Amniotic stem cell (primary cell): ENCODE measurements at regions not wholly inside any gene's neighbourhood (a gene's known extent, or its start where the extent isn't known, plus 50 kb on each side); places are given as distances from the start of the nearest gene placed in this dataset.
"Not testable (repeated sequence)": the region's sequence is repeated elsewhere in the genome, so short reads cannot be mapped to it uniquely, and the experiment has no call there.

Experiments used
- DNase-seq: peaks from one replicate; lab custom pipeline; 2025; lab: John Stamatoyannopoulos, UW

- no peak for DNase-seq
Measured at GRCh38 chr16:61181982-61182381, 854.3 kb downstream of the CDH8 start.

- no peak for DNase-seq
Measured at GRCh38 chr16:61179561-61179960, 856.7 kb downstream of the CDH8 start.

GRCh38 chr16:61165797-61166196 is 870.4 kb downstream of the CDH8 start:
- DNase-seq = no peak

- DNase-seq = no peak
Measured at GRCh38 chr16:61150351-61150750, 885.9 kb downstream of the CDH8 start.

GRCh38 chr16:61149709-61150108 is 886.5 kb downstream of the CDH8 start:
- DNase-seq = no peak

GRCh38 chr16:61148930-61149329 is 887.3 kb downstream of the CDH8 start:
- DNase-seq = no peak

- no peak for DNase-seq
Measured at GRCh38 chr16:61146429-61146828, 889.8 kb downstream of the CDH8 start.

GRCh38 chr16:61131447-61131846 is 904.8 kb downstream of the CDH8 start:
- DNase-seq = no peak

- no peak for DNase-seq
Measured at GRCh38 chr16:61128545-61129323, 907.5 kb downstream of the CDH8 start.

GRCh38 chr16:61105544-61105943 is 930.7 kb downstream of the CDH8 start:
- DNase-seq = no peak

GRCh38 chr16:61098505-61098904 is 937.7 kb downstream of the CDH8 start:
- DNase-seq = no peak

GRCh38 chr16:61091300-61091699 is 944.9 kb downstream of the CDH8 start:
- not testable (repeated sequence) for DNase-seq

- DNase-seq = no peak
Measured at GRCh38 chr16:61083711-61084110, 952.5 kb downstream of the CDH8 start.

GRCh38 chr16:61074324-61074723 is 961.9 kb downstream of the CDH8 start:
- no peak for DNase-seq

GRCh38 chr16:61057635-61058034 is 978.6 kb downstream of the CDH8 start:
- DNase-seq = no peak

- no peak for DNase-seq
Measured at GRCh38 chr16:61050547-61050946, 985.7 kb downstream of the CDH8 start.

- no peak for DNase-seq
Measured at GRCh38 chr16:61045931-61046330, 990.3 kb downstream of the CDH8 start.

GRCh38 chr16:61042737-61043136 is 993.5 kb downstream of the CDH8 start:
- DNase-seq = no peak

- no peak for DNase-seq
Measured at GRCh38 chr16:61030616-61031015, 1005.6 kb downstream of the CDH8 start.

- no peak for DNase-seq
Measured at GRCh38 chr16:61024180-61024900, 1011.9 kb downstream of the CDH8 start.

GRCh38 chr16:61014869-61015268 is 1021.4 kb downstream of the CDH8 start:
- DNase-seq = no peak

- DNase-seq = no peak
Measured at GRCh38 chr16:61007694-61008093, 1028.5 kb downstream of the CDH8 start.

- DNase-seq = no peak
Measured at GRCh38 chr16:61005952-61006351, 1030.3 kb downstream of the CDH8 start.
